OCI-LY3 (cell line): ENCODE measurements at regions not wholly inside any gene's neighbourhood (a gene's known extent, or its start where the extent isn't known, plus 50 kb on each side); places are given as distances from the start of the nearest gene placed in this dataset.

Experiments
- H2AFZ ChIP-seq: fragments of 200-600, 300-600 bp; shearing (Covaris generic); 2 replicates; pipeline ENCODE4 v1.6.0; 2014; ENCODE audit warnings: antibody characterized with exemption, low read depth, low read length
- H3K27ac ChIP-seq: fragments of 200-600, 300-600 bp; sonication (generic); 2 replicates; pipeline ENCODE4 v1.5.1; 2014; ENCODE audit warnings: mild to moderate bottlenecking, low read length, moderate library complexity, mixed read lengths
- H3K27me3 ChIP-seq: fragments of 200-600, 300-600 bp; sonication (generic); 2 replicates; pipeline ENCODE4 v1.6.1; 2014; ENCODE audit warnings: low read depth, low read length, mixed read lengths
- H3K36me3 ChIP-seq: fragments of 200-600, 300-600 bp; sonication (generic); replicated peaks from 2 replicates; pipeline ENCODE3; 2014; ENCODE audit warnings: low read depth, low read length, mixed read lengths
- H3K4me1 ChIP-seq: fragments of 300-600, 200-600 bp; sonication (generic); 2 replicates; pipeline ENCODE4 v1.6.1; 2014; ENCODE audit warnings: low read length, mixed read lengths
- H3K4me2 ChIP-seq: fragments of 200-600, 300-600 bp; sonication (generic); 2 replicates; pipeline ENCODE4 v1.6.1; 2014; ENCODE audit warnings: low read length, mixed read lengths
- H3K4me3 ChIP-seq: fragments of 300-600, 200-600 bp; sonication (generic); 2 replicates; pipeline ENCODE4 v1.5.1; 2014; ENCODE audit warnings: antibody characterized with exemption, mild to moderate bottlenecking, low read length, moderate library complexity
- H3K79me2 ChIP-seq: fragments of 300-600, 200-600 bp; shearing (Covaris generic); 2 replicates; pipeline ENCODE4 v1.6.1; 2014; ENCODE audit warnings: mild to moderate bottlenecking, low read length, mixed read lengths
- H3K9ac ChIP-seq: fragments of 300-600, 200-600 bp; shearing (Covaris generic); 2 replicates; pipeline ENCODE4 v1.6.0; 2014; ENCODE audit warnings: mild to moderate bottlenecking, low read length, moderate library complexity
- H3K9me3 ChIP-seq: fragments of 200-600, 300-600 bp; shearing (Covaris generic); 2 replicates; pipeline ENCODE4 v1.6.1; 2014; ENCODE audit warnings: low read length, mixed read lengths; ENCODE audit not compliant: insufficient read depth
- H4K20me1 ChIP-seq: fragments of 200-600, 300-600 bp; sonication (generic); 2 replicates; pipeline ENCODE4 v1.6.1; 2016; ENCODE audit warnings: low read length, mixed read lengths; ENCODE audit not compliant: insufficient read depth
- CTCF ChIP-seq: fragments of 200-600, 300-600 bp; sonication (generic); IDR thresholded peaks from 2 replicates; pipeline ENCODE4 v1.5.1; 2014; ENCODE audit warnings: antibody characterized with exemption, low read length, low read depth
- EZH2phosphoT487 ChIP-seq: fragments of 200-600 bp; shearing (Covaris generic); IDR thresholded peaks from 2 replicates; pipeline ENCODE4 v1.6.1; 2018; ENCODE audit warnings: antibody characterized with exemption, mixed run types, low read depth

DNA sequence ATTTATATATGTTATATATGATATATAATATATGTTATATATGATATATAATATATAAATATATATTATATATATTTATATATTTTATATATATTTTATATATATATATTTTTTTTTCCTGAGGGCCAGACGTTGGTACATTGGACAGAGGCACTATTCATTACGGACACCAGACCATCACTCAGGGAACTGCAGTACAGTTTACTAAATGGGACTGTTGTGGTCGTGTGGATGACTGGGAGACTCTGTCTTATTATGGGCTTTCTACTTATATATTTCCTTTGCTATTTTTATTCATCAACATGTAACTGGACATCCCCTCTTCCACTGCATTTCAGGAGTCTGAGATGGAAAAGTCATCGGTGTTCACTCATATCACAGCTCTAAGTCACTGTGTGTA is 87.1 kb upstream of the PRKCQ start:
- Histone ChIP-seq H3K4me3 (no peak overlapping the region), H3K36me3 (no peaks in the 10 kb centered on the region), H3K4me2 (no peak overlapping the region), H3K4me1 (no peaks in the 10 kb centered on the region), H3K27ac (no peak overlapping the region), H2AFZ (no peak overlapping the region), H4K20me1 (no peaks in the 10 kb centered on the region), H3K9me3 (no peaks in the 10 kb centered on the region), H3K9ac (no peak overlapping the region), H3K79me2 (no peaks in the 10 kb centered on the region), H3K27me3 (no peaks in the 10 kb centered on the region)
- TF ChIP-seq EZH2phosphoT487, result no peak
- no peak for TF ChIP-seq CTCF

GRCh38 chr10:6665847-6666246 is 85.8 kb upstream of the PRKCQ start:
- Histone ChIP-seq H3K4me3 (no peak overlapping the region), H3K27ac (no peak overlapping the region), H3K4me1 (no peaks in the 10 kb centered on the region), H3K79me2 (no peaks in the 10 kb centered on the region), H3K4me2 (no peak overlapping the region), H3K9ac (no peak overlapping the region), H3K36me3 (no peaks in the 10 kb centered on the region), H4K20me1 (no peaks in the 10 kb centered on the region), H2AFZ (no peak overlapping the region), H3K9me3 (no peaks in the 10 kb centered on the region), H3K27me3 (no peaks in the 10 kb centered on the region)
- no peak for TF ChIP-seq EZH2phosphoT487
- no peak for TF ChIP-seq CTCF

- Histone ChIP-seq H3K9ac (no peak overlapping the region), H3K9me3 (no peaks in the 10 kb centered on the region), H4K20me1 (no peaks in the 10 kb centered on the region), H2AFZ (no peak overlapping the region), H3K27ac (no peak overlapping the region), H3K36me3 (no peaks in the 10 kb centered on the region), H3K4me3 (no peak overlapping the region), H3K27me3 (peaks cover 7% of the 10 kb centered on the region; the same call in 1 of the 2 replicates), H3K4me1 (0 out of 2 replicates have a peak, but pooled peaks cover 7% of the 10 kb centered on the region), H3K79me2 (no peaks in the 10 kb centered on the region), H3K4me2 (no peak overlapping the region)
- no peak for TF ChIP-seq CTCF
- TF ChIP-seq EZH2phosphoT487, result no peak
Observed at GRCh38 chr10:6660460-6660859, 80.4 kb upstream of the PRKCQ start.

DNA sequence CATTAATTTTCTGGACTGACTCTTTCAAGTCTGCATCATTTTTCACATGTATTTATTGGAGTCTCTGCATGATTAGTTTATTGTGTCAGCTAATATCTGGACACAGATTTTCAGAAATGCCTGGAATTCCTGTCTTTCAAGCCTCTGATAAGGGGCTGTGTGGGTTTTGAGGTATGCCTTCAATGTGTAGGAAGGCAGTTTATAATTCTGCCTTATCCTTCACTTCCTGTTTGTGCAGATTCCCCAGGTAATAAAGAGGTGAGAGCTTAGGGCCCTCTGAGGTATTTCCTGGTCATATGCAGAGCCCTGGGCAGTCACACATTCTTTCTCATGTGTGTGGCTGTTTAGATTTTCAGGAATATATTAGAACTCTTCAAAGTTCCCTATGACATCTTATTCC is 79.4 kb upstream of the PRKCQ start:
- H3K4me2 ChIP-seq, result no peak overlapping the region
- no peak overlapping the region for H2AFZ ChIP-seq
- no peaks in the 10 kb centered on the region for H3K36me3 ChIP-seq
- H3K27ac ChIP-seq, result no peak overlapping the region
- no peaks in the 10 kb centered on the region for H3K79me2 ChIP-seq
- no peaks in the 10 kb centered on the region for H3K9me3 ChIP-seq
- no peak overlapping the region for H3K4me3 ChIP-seq
- 0 out of 2 replicates have a peak, but pooled peaks cover 7% of the 10 kb centered on the region for H3K4me1 ChIP-seq
- no peaks in the 10 kb centered on the region for H4K20me1 ChIP-seq
- H3K27me3 ChIP-seq, result peaks cover 7% of the 10 kb centered on the region; the same call in 1 of the 2 replicates
- TF ChIP-seq CTCF (no peak), EZH2phosphoT487 (no peak)
- H3K9ac ChIP-seq, result no peak overlapping the region
